Vagina (tissue), 2 donors: ENCODE measurements at regions not wholly inside any gene's neighbourhood (a gene's known extent, or its start where the extent isn't known, plus 50 kb on each side); places are given as distances from the start of the nearest gene placed in this dataset.

Experiments used
- DNase-seq, 2 donors: peaks; one replicate each; pipeline ENCODE4 v3.0.0-alpha.2; 2017; ENCODE audit errors: extremely low spot score in 2 of 2
- H3K27ac ChIP-seq: fragments of 200-600 bp; sonication (generic); one replicate; pipeline ENCODE4 v1.5.1; 2019
- H3K27me3 ChIP-seq: fragments of 200-600 bp; sonication (generic); one replicate; pipeline ENCODE4 v1.5.1; 2019
- H3K36me3 ChIP-seq, 2 donors: fragments of 200-600 bp; sonication (generic); one replicate each; pipeline ENCODE4 v1.5.1; 2017 to 2019
- H3K4me1 ChIP-seq: fragments of 200-600 bp; sonication (generic); one replicate; pipeline ENCODE4 v1.5.1; 2019
- H3K4me3 ChIP-seq, 2 donors: fragments of 200-600 bp; sonication (generic); 1 replicate in 1 of 2; 2 replicates in 1 of 2; pipeline ENCODE4 v1.5.1; 2016 to 2019
- H3K9me3 ChIP-seq: fragments of 200-600 bp; sonication (generic); one replicate; pipeline ENCODE4 v1.5.1; 2019
- CTCF ChIP-seq, 3 experiments: fragments of 450-650 bp in 2 of 3; fragments of 200-600 bp in 1 of 3; sonication (generic) in 1 of 3; IDR thresholded peaks; one replicate each; pipeline ENCODE4 v1.5.1; 2017 to 2019; ENCODE audit warnings: antibody characterized with exemption in 3 of 3, mild to moderate bottlenecking in 2 of 3, moderate library complexity in 2 of 3
- POLR2A ChIP-seq, 2 donors: fragments of 450-650 bp; IDR thresholded peaks; one replicate each; pipeline ENCODE4 v1.6.1; 2017; ENCODE audit warnings: antibody characterized with exemption in 2 of 2, mild to moderate bottlenecking in 2 of 2, moderate library complexity in 2 of 2
- POLR2AphosphoS5 ChIP-seq, 2 donors: sonication (generic); formaldehyde crosslinking; IDR thresholded peaks; one replicate each; pipeline ENCODE4 v1.9.0; 2017; ENCODE audit warnings: antibody characterized with exemption in 2 of 2, mild to moderate bottlenecking in 2 of 2, low read depth in 1 of 2; ENCODE audit not compliant: insufficient read depth in 1 of 2
- intact Hi-C: fragments of 100-400 bp; cut with DNase I; formaldehyde crosslinking; loops from one replicate; pipeline ENCODE4 v1.15.1; 2023

GRCh38 chr3:34571714-34572113, 773.3 kb downstream of the PDCD6IP start:
- no peak for DNase-seq
- Histone ChIP-seq H3K9me3 (no peaks in the 10 kb centered on the region), H3K27ac (no peak overlapping the region), H3K27me3 (no peaks in the 10 kb centered on the region), H3K36me3 (no peaks in the 10 kb centered on the region), H3K4me1 (no peaks in the 10 kb centered on the region), H3K4me3 (no peak overlapping the region)
- TF ChIP-seq POLR2A (IDR thresholded peaks at IDR 0.05): no peak
- no peak for TF ChIP-seq POLR2AphosphoS5 (IDR thresholded peaks at IDR 0.05; ENCODE audit: insufficient read depth in 1 of 2, low read depth in 1 of 2)
- intact Hi-C loops: no loop called here

- no peaks in the 10 kb centered on the region for H3K9me3 ChIP-seq
- no peaks in the 10 kb centered on the region for H3K27me3 ChIP-seq
- H3K27ac ChIP-seq: no peak overlapping the region
- H3K4me1 ChIP-seq: no peaks in the 10 kb centered on the region
- TF ChIP-seq POLR2AphosphoS5 (IDR thresholded peaks at IDR 0.05; ENCODE audit: insufficient read depth in 1 of 2, low read depth in 1 of 2): no peak
- TF ChIP-seq POLR2A (IDR thresholded peaks at IDR 0.05): no peak
- TF ChIP-seq CTCF (IDR thresholded peaks at IDR 0.05): no peak
- no peaks in the 10 kb centered on the region for H3K36me3 ChIP-seq
- intact Hi-C loops: no loop called here
- no peak for DNase-seq
- no peak overlapping the region for H3K4me3 ChIP-seq
These were observed 777.3 kb downstream of the PDCD6IP start for GRCh38 chr3:34575776-34576175.

GRCh38 chr3:34582055-34582454, 783.6 kb downstream of the PDCD6IP start:
- H3K4me3 ChIP-seq: no peak overlapping the region
- no peaks in the 10 kb centered on the region for H3K36me3 ChIP-seq
- intact Hi-C loops: loop anchor here (5.0 kb wide), 1 partner anchor 1075 kb away; no protein-coding TSS in a partner anchor
- H3K27me3 ChIP-seq: no peaks in the 10 kb centered on the region
- no peak for DNase-seq
- no peaks in the 10 kb centered on the region for H3K4me1 ChIP-seq
- H3K27ac ChIP-seq: no peak overlapping the region
- H3K9me3 ChIP-seq: no peaks in the 10 kb centered on the region
- no peak for TF ChIP-seq POLR2A (IDR thresholded peaks at IDR 0.05)
- no peak for TF ChIP-seq POLR2AphosphoS5 (IDR thresholded peaks at IDR 0.05; ENCODE audit: insufficient read depth in 1 of 2, low read depth in 1 of 2)
- no peak for TF ChIP-seq CTCF (IDR thresholded peaks at IDR 0.05)

- H3K36me3 ChIP-seq: no peaks in the 10 kb centered on the region
- H3K4me3 ChIP-seq: no peak overlapping the region
- H3K27ac ChIP-seq: no peak overlapping the region
- DNase-seq: no peak
- no peaks in the 10 kb centered on the region for H3K4me1 ChIP-seq
- no peaks in the 10 kb centered on the region for H3K9me3 ChIP-seq
- H3K27me3 ChIP-seq: no peaks in the 10 kb centered on the region
- intact Hi-C loops: loop anchor here (5.0 kb wide), 1 partner anchor 1074 kb away; no protein-coding TSS in a partner anchor
- TF ChIP-seq POLR2AphosphoS5 (IDR thresholded peaks at IDR 0.05; ENCODE audit: insufficient read depth in 1 of 2, low read depth in 1 of 2) (no peak), POLR2A (IDR thresholded peaks at IDR 0.05) (no peak), CTCF (IDR thresholded peaks at IDR 0.05) (no peak)
These were observed 785.0 kb downstream of the PDCD6IP start for GRCh38 chr3:34583451-34583850.

- Histone ChIP-seq H3K27me3 (no peaks in the 10 kb centered on the region), H3K4me3 (no peak overlapping the region), H3K36me3 (no peaks in the 10 kb centered on the region), H3K4me1 (no peaks in the 10 kb centered on the region), H3K27ac (no peak overlapping the region), H3K9me3 (no peaks in the 10 kb centered on the region)
- TF ChIP-seq CTCF (IDR thresholded peaks at IDR 0.05): no peak
- no peak for TF ChIP-seq POLR2AphosphoS5 (IDR thresholded peaks at IDR 0.05; ENCODE audit: insufficient read depth in 1 of 2, low read depth in 1 of 2)
- TF ChIP-seq POLR2A (IDR thresholded peaks at IDR 0.05): no peak
- intact Hi-C loops: loop anchor here (5.0 kb wide), 1 partner anchor 1072 kb away; no protein-coding TSS in a partner anchor
- no peak for DNase-seq
These were observed 786.5 kb downstream of the PDCD6IP start for GRCh38 chr3:34584971-34585370.
